PC-9 (cell line): ENCODE measurements at regions not wholly inside any gene's neighbourhood (a gene's known extent, or its start where the extent isn't known, plus 50 kb on each side); places are given as distances from the start of the nearest gene placed in this dataset.

Source experiments
- BruUV-seq: library from RNA; stranded (reverse); fragments of 400-500 nt; replicated peaks from 2 replicates; lab custom pipeline; 2021; lab: Mats Ljungman, UMichigan
- CTCF ChIA-PET: fragments of 300-600 bp; sonication (Branson Sonifier 250); formaldehyde crosslinking; loops from one replicate; lab custom pipeline; 2022; ENCODE audit warnings: antibody characterized with exemption; lab: Charles Lee
- POLR2A ChIA-PET: fragments of 300-600 bp; sonication (Branson Sonifier 250); formaldehyde crosslinking; loops from one replicate; lab custom pipeline; 2022; ENCODE audit warnings: antibody characterized with exemption; ENCODE audit not compliant: unreplicated experiment; lab: Charles Lee
- DNase-seq, 2 experiments: peaks; one replicate each; pipeline versions ENCODE4 v3.0.0 to v3.0.0-alpha.2; 2015 to 2022; ENCODE audit warnings: mixed read lengths in 1 of 2
- H2AFZ ChIP-seq: fragments of 200-600 bp; sonication (generic); 2 replicates; pipeline ENCODE4 v1.8.1; 2017; ENCODE audit warnings: antibody characterized with exemption
- H3F3A ChIP-seq: fragments of 200-600 bp; sonication (generic); 2 replicates; pipeline ENCODE4 v1.8.1; 2017; ENCODE audit warnings: antibody characterized with exemption, mild to moderate bottlenecking, low read depth; ENCODE audit not compliant: insufficient read depth
- H3K27ac ChIP-seq: fragments of 200-600 bp; sonication (generic); 2 replicates; pipeline ENCODE4 v1.6.1; 2016; ENCODE audit warnings: mixed run types
- H3K27me3 ChIP-seq: fragments of 200-600 bp; sonication (generic); 2 replicates; pipeline ENCODE4 v1.6.1; 2016; ENCODE audit warnings: low read depth, mixed run types; ENCODE audit not compliant: insufficient read depth
- H3K36me3 ChIP-seq: fragments of 200-600 bp; sonication (generic); 2 replicates; pipeline ENCODE4 v1.6.1; 2016; ENCODE audit warnings: low read depth, mixed run types
- H3K4me1 ChIP-seq: fragments of 200-600 bp; sonication (generic); replicated peaks from 2 replicates; pipeline ENCODE4 v1.6.1; 2016; ENCODE audit warnings: mixed run types; ENCODE audit not compliant: insufficient read depth
- H3K4me2 ChIP-seq: fragments of 200-600 bp; sonication (generic); 2 replicates; pipeline ENCODE4 v1.6.1; 2017; ENCODE audit warnings: mixed run types
- H3K4me3 ChIP-seq: fragments of 200-600 bp; sonication (generic); 2 replicates; pipeline ENCODE4 v1.6.1; 2016; ENCODE audit warnings: mixed run types
- H3K79me2 ChIP-seq: fragments of 200-600 bp; sonication (generic); 2 replicates; pipeline ENCODE4 v1.6.1; 2017; ENCODE audit warnings: low read depth, mixed run types
- H3K9me2 ChIP-seq: fragments of 200-600 bp; sonication (generic); 2 replicates; pipeline ENCODE4 v1.8.1; 2017; ENCODE audit warnings: mild to moderate bottlenecking; ENCODE audit not compliant: insufficient read depth
- H3K9me3 ChIP-seq: fragments of 200-600 bp; sonication (generic); 2 replicates; pipeline ENCODE4 v1.8.1; 2016; ENCODE audit warnings: low read depth; ENCODE audit not compliant: insufficient read depth
- H4K20me1 ChIP-seq: fragments of 200-600 bp; sonication (generic); 2 replicates; pipeline ENCODE4 v1.8.1; 2017; ENCODE audit not compliant: insufficient read depth
- EZH2 ChIP-seq: fragments of 200-600 bp; sonication (generic); IDR thresholded peaks from 2 replicates; pipeline ENCODE4 v1.8.0; 2017; ENCODE audit warnings: antibody characterized with exemption, low read depth
- intact Hi-C: fragments of 100-400 bp; cut with micrococcal nuclease; formaldehyde crosslinking; loops from one replicate; pipeline ENCODE4 v1.10.0; 2022; ENCODE audit not compliant: unreplicated experiment
- TF ChIP-seq, protein P1 (sequence below): fragments of 200-600 bp; sonication (generic); conservative IDR thresholded peaks from 2 replicates; pipeline ENCODE4 v1.6.1; 2017; ENCODE audit warnings: mixed run types, antibody characterized with exemption, mild to moderate bottlenecking, moderate library complexity

DNA sequence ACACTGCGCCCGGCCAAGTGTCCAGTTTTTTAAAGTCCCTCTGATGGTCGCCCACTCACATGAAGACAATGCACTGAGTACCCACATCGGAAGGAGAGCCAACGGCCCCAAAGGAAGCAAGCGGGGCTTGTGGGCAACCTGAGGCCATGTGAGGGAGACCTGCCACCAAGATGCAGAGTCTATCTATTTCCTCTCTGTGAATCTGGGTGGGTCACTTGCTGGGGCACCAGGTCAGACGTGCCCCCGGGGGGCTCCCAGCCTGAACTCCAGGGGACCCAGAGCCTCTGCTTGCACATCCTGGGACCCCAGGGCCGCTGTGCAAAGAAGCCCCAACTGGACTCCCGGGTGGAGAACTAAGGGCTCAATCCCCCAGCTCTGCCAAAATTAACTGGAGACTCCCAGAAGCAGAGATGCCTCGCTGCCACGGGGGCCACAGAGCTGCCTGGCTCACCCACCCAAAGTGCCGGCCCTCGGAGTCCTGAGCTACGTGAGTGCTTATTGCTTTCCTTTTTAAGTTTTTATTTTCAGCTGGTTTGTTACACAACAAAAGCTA lies 106.4 kb downstream of the BRD1 start:
- H2AFZ ChIP-seq: no peak overlapping the region
- TF ChIP-seq, protein P1, sequence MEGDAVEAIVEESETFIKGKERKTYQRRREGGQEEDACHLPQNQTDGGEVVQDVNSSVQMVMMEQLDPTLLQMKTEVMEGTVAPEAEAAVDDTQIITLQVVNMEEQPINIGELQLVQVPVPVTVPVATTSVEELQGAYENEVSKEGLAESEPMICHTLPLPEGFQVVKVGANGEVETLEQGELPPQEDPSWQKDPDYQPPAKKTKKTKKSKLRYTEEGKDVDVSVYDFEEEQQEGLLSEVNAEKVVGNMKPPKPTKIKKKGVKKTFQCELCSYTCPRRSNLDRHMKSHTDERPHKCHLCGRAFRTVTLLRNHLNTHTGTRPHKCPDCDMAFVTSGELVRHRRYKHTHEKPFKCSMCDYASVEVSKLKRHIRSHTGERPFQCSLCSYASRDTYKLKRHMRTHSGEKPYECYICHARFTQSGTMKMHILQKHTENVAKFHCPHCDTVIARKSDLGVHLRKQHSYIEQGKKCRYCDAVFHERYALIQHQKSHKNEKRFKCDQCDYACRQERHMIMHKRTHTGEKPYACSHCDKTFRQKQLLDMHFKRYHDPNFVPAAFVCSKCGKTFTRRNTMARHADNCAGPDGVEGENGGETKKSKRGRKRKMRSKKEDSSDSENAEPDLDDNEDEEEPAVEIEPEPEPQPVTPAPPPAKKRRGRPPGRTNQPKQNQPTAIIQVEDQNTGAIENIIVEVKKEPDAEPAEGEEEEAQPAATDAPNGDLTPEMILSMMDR: no peak
- TF ChIP-seq EZH2: no peak
- H3K27me3 ChIP-seq: peaks cover 99% of the 10 kb centered on the region
- no peaks in the 10 kb centered on the region for H3K36me3 ChIP-seq
- intact Hi-C loops: no loop called here
- no peak overlapping the region for H3K4me2 ChIP-seq
- H3K27ac ChIP-seq: no peak overlapping the region
- no peaks in the 10 kb centered on the region for H3F3A ChIP-seq
- ChIA-PET CTCF (no interaction called here), POLR2A (no interaction called here)
- H3K4me3 ChIP-seq: no peak overlapping the region
- H3K79me2 ChIP-seq: no peaks in the 10 kb centered on the region
- peaks cover 5% of the 10 kb centered on the region; the same call in 1 of the 2 replicates for H4K20me1 ChIP-seq
- H3K9me2 ChIP-seq: no peaks in the 10 kb centered on the region
- H3K4me1 ChIP-seq: no peaks in the 10 kb centered on the region
- DNase-seq: no peak
- no peaks in the 10 kb centered on the region for H3K9me3 ChIP-seq
- BruUV-seq: no TSS peak

DNA sequence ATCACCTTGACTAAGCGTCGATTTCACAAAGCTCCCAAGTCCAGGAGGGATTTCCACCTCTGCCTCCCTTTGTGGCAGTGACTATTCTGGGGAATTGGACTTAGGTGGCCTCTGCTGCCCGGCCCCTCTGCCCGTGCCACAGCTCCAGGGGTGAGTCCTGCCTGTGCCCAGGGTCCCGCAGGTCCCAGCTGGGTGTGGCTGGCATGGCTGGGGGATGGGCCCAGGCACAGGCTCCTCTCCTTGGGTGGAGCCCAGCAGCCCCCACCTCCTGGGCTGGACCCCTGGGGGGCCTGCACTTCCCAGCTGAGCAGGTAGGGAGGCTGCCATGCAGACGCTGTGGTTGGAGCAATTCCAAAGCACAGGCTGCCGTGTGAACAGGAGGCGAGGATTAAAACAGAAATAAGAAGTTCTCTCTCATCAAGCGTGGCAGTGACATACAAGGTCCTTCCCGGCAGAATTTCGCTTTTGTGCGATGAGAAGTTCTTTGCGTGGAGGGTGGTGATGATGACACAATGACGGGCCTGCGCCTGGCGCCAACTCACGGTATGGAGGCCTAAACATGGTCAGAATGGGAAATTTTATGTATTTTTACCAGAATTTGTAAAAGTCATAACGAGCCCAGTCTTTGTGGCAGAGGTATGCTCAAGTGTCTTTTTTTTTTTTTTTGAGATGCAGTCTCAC lies 107.3 kb downstream of the BRD1 start:
- Histone ChIP-seq H3K4me3 (no peak overlapping the region), H3K79me2 (no peaks in the 10 kb centered on the region), H3K4me2 (no peak overlapping the region), H3K4me1 (no peaks in the 10 kb centered on the region), H4K20me1 (peaks cover 5% of the 10 kb centered on the region; the same call in 1 of the 2 replicates), H2AFZ (no peak overlapping the region), H3K9me3 (no peaks in the 10 kb centered on the region), H3K9me2 (no peaks in the 10 kb centered on the region), H3K36me3 (no peaks in the 10 kb centered on the region), H3K27ac (no peak overlapping the region), H3K27me3 (peaks cover 99% of the 10 kb centered on the region), H3F3A (no peaks in the 10 kb centered on the region)
- intact Hi-C loops: no loop called here
- BruUV-seq: no TSS peak
- TF ChIP-seq, protein P1: no peak
- no peak for TF ChIP-seq EZH2
- ChIA-PET POLR2A (no interaction called here), CTCF (no interaction called here)
- DNase-seq: no peak

DNA sequence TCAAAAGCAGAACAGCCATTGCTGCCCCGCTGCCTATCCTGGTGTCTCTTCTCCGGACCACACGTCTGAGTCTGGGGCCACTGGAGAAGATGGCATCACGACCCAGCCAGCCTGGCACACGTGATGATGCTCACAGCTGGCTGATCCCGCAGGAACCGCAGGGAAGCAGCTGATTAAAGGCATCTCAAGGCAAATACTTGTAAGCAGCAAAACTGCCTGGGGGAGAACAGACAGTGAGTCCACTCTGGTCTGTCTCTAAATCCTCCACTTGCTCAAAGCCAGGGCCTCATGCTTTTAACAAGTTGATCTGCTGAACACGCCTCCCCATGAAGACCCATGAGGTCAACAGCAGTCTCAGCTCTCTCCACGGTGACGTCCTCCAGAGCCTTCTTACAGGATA lies 108.6 kb downstream of the BRD1 start:
- BruUV-seq: no TSS peak
- H3K36me3 ChIP-seq: no peaks in the 10 kb centered on the region
- CTCF ChIA-PET: no interaction called here
- H3K4me2 ChIP-seq: no peak overlapping the region
- H3F3A ChIP-seq: no peaks in the 10 kb centered on the region
- no peaks in the 10 kb centered on the region for H3K4me1 ChIP-seq
- TF ChIP-seq EZH2: no peak
- TF ChIP-seq, protein P1: no peak
- H3K79me2 ChIP-seq: no peaks in the 10 kb centered on the region
- H4K20me1 ChIP-seq: peaks cover 5% of the 10 kb centered on the region; the same call in 1 of the 2 replicates
- no peaks in the 10 kb centered on the region for H3K9me3 ChIP-seq
- no peaks in the 10 kb centered on the region for H3K9me2 ChIP-seq
- no peak overlapping the region for H2AFZ ChIP-seq
- no peak for DNase-seq
- no peak overlapping the region for H3K4me3 ChIP-seq
- peaks cover 99% of the 10 kb centered on the region for H3K27me3 ChIP-seq
- intact Hi-C loops: no loop called here
- POLR2A ChIA-PET: no interaction called here
- H3K27ac ChIP-seq: no peak overlapping the region
